Thoracic aorta (tissue), 2 donors: ENCODE measurements at regions not wholly inside any gene's neighbourhood (a gene's known extent, or its start where the extent isn't known, plus 50 kb on each side); places are given as distances from the start of the nearest gene placed in this dataset.

Experiments
- ATAC-seq: fragments of 150-250 bp; one replicate; pipeline ENCODE4 v1.8.0; 2017; ENCODE audit warnings: low read depth; ENCODE audit not compliant: insufficient number of reproducible peaks, low FRiP score
- DNase-seq: peaks from one replicate; pipeline ENCODE4 v3.0.0-alpha.2; 2020; ENCODE audit warnings: low spot score
- H3K27ac ChIP-seq, 2 donors: fragments of 200-600 bp; sonication (generic); 1 replicate in 1 of 2; 2 replicates in 1 of 2; pipeline ENCODE4 v1.5.1; 2016; ENCODE audit warnings: mild to moderate bottlenecking in 2 of 2, moderate library complexity in 2 of 2
- H3K27me3 ChIP-seq: fragments of 200-600 bp; sonication (generic); replicated peaks from 2 replicates; pipeline ENCODE4 v1.6.0; 2016; ENCODE audit warnings: mild to moderate bottlenecking; ENCODE audit not compliant: insufficient read depth
- H3K36me3 ChIP-seq: fragments of 200-600 bp; sonication (generic); one replicate; pipeline ENCODE4 v1.5.1; 2016
- H3K4me1 ChIP-seq, 2 donors: fragments of 200-600 bp; sonication (generic); 1 replicate in 1 of 2; 2 replicates in 1 of 2; pipeline versions ENCODE4 v1.5.1 to v1.6.0; 2016; ENCODE audit warnings: low read depth in 2 of 2, mild to moderate bottlenecking in 1 of 2; ENCODE audit not compliant: control insufficient read depth in 1 of 2
- H3K4me3 ChIP-seq: fragments of 200-600 bp; sonication (generic); 2 replicates; pipeline ENCODE4 v1.5.1; 2016; ENCODE audit warnings: mild to moderate bottlenecking
- H3K9me3 ChIP-seq: fragments of 200-600 bp; sonication (generic); 2 replicates; pipeline ENCODE4 v1.5.1; 2016
- CTCF ChIP-seq: fragments of 200-600 bp; sonication (generic); IDR thresholded peaks from one replicate; pipeline ENCODE4 v1.5.1; 2019; ENCODE audit warnings: antibody characterized with exemption

- H3K9me3 ChIP-seq = no peaks in the 10 kb centered on the region
These were observed 1686.7 kb upstream of the LRRTM1 start for GRCh38 chr2:81991282-81991681.

GRCh38 chr2:81987370-81987769, 1682.8 kb upstream of the LRRTM1 start:
- Histone ChIP-seq H3K27me3 (no peaks in the 10 kb centered on the region), H3K9me3 (no peaks in the 10 kb centered on the region), H3K27ac (no peak overlapping the region), H3K4me3 (no peak overlapping the region), H3K36me3 (no peaks in the 10 kb centered on the region), H3K4me1 (no peaks in the 10 kb centered on the region)
- ATAC-seq (no peak), DNase-seq (no peak)
- no peak for TF ChIP-seq CTCF

More at GRCh38 chr2:81991282-81991681, 1686.7 kb upstream of the LRRTM1 start:
- H3K4me1 ChIP-seq = no peaks in the 10 kb centered on the region
- H3K4me3 ChIP-seq = no peak overlapping the region
- H3K36me3 ChIP-seq = no peaks in the 10 kb centered on the region
- no peak for DNase-seq
- no peak for TF ChIP-seq CTCF
- no peak overlapping the region for H3K27ac ChIP-seq
- ATAC-seq = no peak
- no peaks in the 10 kb centered on the region for H3K27me3 ChIP-seq

GRCh38 chr2:81984969-81985637, 1680.6 kb upstream of the LRRTM1 start:
- DNase-seq = no peak
- ATAC-seq = no peak
- H3K36me3 ChIP-seq = no peaks in the 10 kb centered on the region
- H3K27ac ChIP-seq = no peak overlapping the region
- no peaks in the 10 kb centered on the region for H3K27me3 ChIP-seq
- H3K9me3 ChIP-seq = no peaks in the 10 kb centered on the region
- H3K4me1 ChIP-seq = no peaks in the 10 kb centered on the region
- TF ChIP-seq CTCF = no peak
- no peak overlapping the region for H3K4me3 ChIP-seq

GRCh38 chr2:81981585-81981984, 1677.0 kb upstream of the LRRTM1 start:
- DNase-seq (no peak), ATAC-seq (no peak)

GRCh38 chr2:81979086-81979485, 1674.5 kb upstream of the LRRTM1 start:
- H3K9me3 ChIP-seq = no peaks in the 10 kb centered on the region
- DNase-seq = no peak
- no peak for TF ChIP-seq CTCF
- no peaks in the 10 kb centered on the region for H3K27me3 ChIP-seq
- no peak overlapping the region for H3K4me3 ChIP-seq
- H3K4me1 ChIP-seq = no peaks in the 10 kb centered on the region
- no peak overlapping the region for H3K27ac ChIP-seq
- no peak for ATAC-seq
- H3K36me3 ChIP-seq = no peaks in the 10 kb centered on the region

More at GRCh38 chr2:81981585-81981984, 1677.0 kb upstream of the LRRTM1 start:
- no peak for TF ChIP-seq CTCF
- H3K4me3 ChIP-seq = no peak overlapping the region
- H3K9me3 ChIP-seq = no peaks in the 10 kb centered on the region
- no peak overlapping the region for H3K27ac ChIP-seq
- no peaks in the 10 kb centered on the region for H3K36me3 ChIP-seq
- no peaks in the 10 kb centered on the region for H3K27me3 ChIP-seq
- H3K4me1 ChIP-seq = no peaks in the 10 kb centered on the region
